ENCODE measurements at regions not wholly inside any gene's neighbourhood (a gene's known extent, or its start where the extent isn't known, plus 50 kb on each side); places are given as distances from the start of the nearest gene placed in this dataset.
"Not testable (repeated sequence)": the region's sequence is repeated elsewhere in the genome, so short reads cannot be mapped to it uniquely, and the experiment has no call there.

DNA sequence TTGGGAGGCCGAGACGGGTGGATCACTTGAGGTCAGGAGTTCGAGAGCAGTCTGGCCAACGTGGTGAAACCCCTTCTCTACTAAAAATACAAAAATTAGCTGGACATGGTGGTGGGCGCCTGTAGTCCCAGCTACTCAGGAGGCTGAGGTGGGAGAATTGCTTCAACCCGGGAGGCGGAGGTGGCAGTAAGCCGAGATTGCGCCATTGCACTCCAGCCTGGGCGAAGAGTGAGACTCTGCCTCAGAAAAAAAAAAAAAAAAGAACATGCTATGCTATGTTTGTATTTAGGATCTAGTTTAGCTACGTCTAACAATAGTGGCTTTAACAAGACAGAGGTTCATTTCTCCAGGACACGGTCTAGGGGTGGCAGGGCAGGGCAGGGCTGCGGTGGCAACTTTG is 103.3 kb downstream of the TNFRSF13B start:
- H3K4me3 ChIP-seq (ENCODE audit: low read length); H3K9ac ChIP-seq (ENCODE audit: low read length); H3K27me3 ChIP-seq (ENCODE audit: low read depth, low read length); H2AFZ ChIP-seq (ENCODE audit: low read depth, low read length); H3K36me3 ChIP-seq (replicated peaks; ENCODE audit: low read depth, low read length); H3K4me2 ChIP-seq (ENCODE audit: low read length); H3K27ac ChIP-seq (ENCODE audit: low read length); H3K9me3 ChIP-seq (ENCODE audit: insufficient read depth, low read length); H4K20me1 ChIP-seq (ENCODE audit: insufficient read depth, low read length); H3K4me1 ChIP-seq (ENCODE audit: low read length); H3K79me2 ChIP-seq (ENCODE audit: low read length): not testable (repeated sequence)

DNA sequence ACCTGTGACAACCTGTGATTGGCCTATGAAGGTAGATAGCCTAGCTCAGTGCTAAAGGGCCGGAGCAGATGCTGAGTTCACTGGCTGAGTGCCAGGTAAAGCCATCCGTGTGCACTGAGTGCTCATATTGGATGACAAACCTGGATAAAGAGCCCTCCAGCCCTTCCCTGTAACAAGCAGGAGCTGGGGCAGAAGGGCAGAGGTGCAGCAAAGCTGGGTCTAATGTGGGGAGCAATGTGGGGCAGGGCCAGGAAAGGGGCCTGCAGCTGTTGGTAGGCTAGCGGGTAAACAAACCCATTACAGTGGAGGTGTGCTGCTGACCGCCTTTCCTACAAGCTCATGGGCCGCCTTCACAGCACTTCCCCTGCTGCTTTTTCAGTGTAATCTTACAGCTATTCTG is 104.4 kb downstream of the TNFRSF13B start:
- H4K20me1 ChIP-seq (ENCODE audit: insufficient read depth, low read length); H3K36me3 ChIP-seq (replicated peaks; ENCODE audit: low read depth, low read length); H3K27me3 ChIP-seq (ENCODE audit: low read depth, low read length); H3K4me2 ChIP-seq (ENCODE audit: low read length); H3K79me2 ChIP-seq (ENCODE audit: low read length); H3K27ac ChIP-seq (ENCODE audit: low read length); H2AFZ ChIP-seq (ENCODE audit: low read depth, low read length); H3K9ac ChIP-seq (ENCODE audit: low read length); H3K4me1 ChIP-seq (ENCODE audit: low read length); H3K4me3 ChIP-seq (ENCODE audit: low read length); H3K9me3 ChIP-seq (ENCODE audit: insufficient read depth, low read length): not testable (repeated sequence)

DNA sequence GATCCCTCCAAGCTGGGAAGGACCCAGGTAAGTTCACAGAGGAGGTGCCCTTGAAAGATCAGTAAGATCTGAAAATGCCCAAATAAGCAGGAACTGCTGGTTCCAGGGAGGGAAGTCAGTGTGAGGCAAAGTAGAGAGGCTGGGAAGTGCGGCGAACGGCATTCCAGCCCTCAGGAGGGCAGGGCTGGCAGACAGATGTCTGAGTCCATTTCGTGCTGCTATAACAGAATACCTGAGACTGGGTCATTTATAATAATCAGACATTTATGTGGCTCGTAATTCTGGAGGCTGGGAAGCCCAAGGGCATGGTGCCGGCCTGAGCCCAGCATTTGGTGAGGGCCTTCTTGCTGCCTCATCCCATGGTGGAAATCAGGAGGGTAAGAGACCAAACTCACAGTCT is 105.1 kb downstream of the TNFRSF13B start:
- not testable (repeated sequence) for H3K79me2 ChIP-seq (ENCODE audit: low read length); H3K4me2 ChIP-seq (ENCODE audit: low read length); H3K27me3 ChIP-seq (ENCODE audit: low read depth, low read length); H3K9ac ChIP-seq (ENCODE audit: low read length); H3K27ac ChIP-seq (ENCODE audit: low read length); H3K36me3 ChIP-seq (replicated peaks; ENCODE audit: low read depth, low read length); H2AFZ ChIP-seq (ENCODE audit: low read depth, low read length); H3K4me3 ChIP-seq (ENCODE audit: low read length); H3K9me3 ChIP-seq (ENCODE audit: insufficient read depth, low read length); H3K4me1 ChIP-seq (ENCODE audit: low read length); H4K20me1 ChIP-seq (ENCODE audit: insufficient read depth, low read length)

DNA sequence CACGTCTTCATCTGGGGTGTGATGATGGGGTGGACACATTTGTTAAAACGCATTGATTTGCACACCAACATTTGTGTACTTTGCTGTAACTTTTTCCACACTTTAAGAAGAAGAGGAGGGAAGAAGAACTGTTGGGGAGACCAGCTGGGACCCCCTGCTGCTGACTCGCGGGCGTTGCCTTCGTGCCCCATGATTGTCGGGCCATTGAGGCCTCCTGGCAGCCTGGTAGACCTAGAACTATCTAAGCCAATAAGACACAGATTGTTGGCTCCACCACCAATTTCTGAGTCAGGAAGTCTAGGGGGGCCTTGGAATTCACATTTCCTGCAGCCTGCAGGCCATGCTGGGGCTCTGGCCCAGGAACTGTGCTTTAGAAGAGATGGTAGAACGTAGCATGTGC is 105.5 kb downstream of the TNFRSF13B start:
- Histone ChIP-seq H3K27ac (ENCODE audit: low read length) (no peak overlapping the region), H2AFZ (ENCODE audit: low read depth, low read length) (no peak overlapping the region)

GRCh38 chr17:16865704-16866103 is 106.2 kb downstream of the TNFRSF13B start:
- not testable (repeated sequence) for H3K27me3 ChIP-seq (ENCODE audit: low read depth, low read length); H3K36me3 ChIP-seq (replicated peaks; ENCODE audit: low read depth, low read length); H3K4me3 ChIP-seq (ENCODE audit: low read length); H2AFZ ChIP-seq (ENCODE audit: low read depth, low read length); H3K9ac ChIP-seq (ENCODE audit: low read length); H3K79me2 ChIP-seq (ENCODE audit: low read length); H3K4me2 ChIP-seq (ENCODE audit: low read length); H3K27ac ChIP-seq (ENCODE audit: low read length); H4K20me1 ChIP-seq (ENCODE audit: insufficient read depth, low read length); H3K4me1 ChIP-seq (ENCODE audit: low read length); H3K9me3 ChIP-seq (ENCODE audit: insufficient read depth, low read length)

More for the DNA sequence above, 105.5 kb downstream of the TNFRSF13B start:
- no peaks in the 10 kb centered on the region for H3K4me1 ChIP-seq (ENCODE audit: low read length)
- H3K9ac ChIP-seq (ENCODE audit: low read length), result no peak overlapping the region
- no peak overlapping the region for H3K4me2 ChIP-seq (ENCODE audit: low read length)
- H4K20me1 ChIP-seq (ENCODE audit: insufficient read depth, low read length), result no peaks in the 10 kb centered on the region
- no peak overlapping the region for H3K4me3 ChIP-seq (ENCODE audit: low read length)
- TF ChIP-seq, protein P1, sequence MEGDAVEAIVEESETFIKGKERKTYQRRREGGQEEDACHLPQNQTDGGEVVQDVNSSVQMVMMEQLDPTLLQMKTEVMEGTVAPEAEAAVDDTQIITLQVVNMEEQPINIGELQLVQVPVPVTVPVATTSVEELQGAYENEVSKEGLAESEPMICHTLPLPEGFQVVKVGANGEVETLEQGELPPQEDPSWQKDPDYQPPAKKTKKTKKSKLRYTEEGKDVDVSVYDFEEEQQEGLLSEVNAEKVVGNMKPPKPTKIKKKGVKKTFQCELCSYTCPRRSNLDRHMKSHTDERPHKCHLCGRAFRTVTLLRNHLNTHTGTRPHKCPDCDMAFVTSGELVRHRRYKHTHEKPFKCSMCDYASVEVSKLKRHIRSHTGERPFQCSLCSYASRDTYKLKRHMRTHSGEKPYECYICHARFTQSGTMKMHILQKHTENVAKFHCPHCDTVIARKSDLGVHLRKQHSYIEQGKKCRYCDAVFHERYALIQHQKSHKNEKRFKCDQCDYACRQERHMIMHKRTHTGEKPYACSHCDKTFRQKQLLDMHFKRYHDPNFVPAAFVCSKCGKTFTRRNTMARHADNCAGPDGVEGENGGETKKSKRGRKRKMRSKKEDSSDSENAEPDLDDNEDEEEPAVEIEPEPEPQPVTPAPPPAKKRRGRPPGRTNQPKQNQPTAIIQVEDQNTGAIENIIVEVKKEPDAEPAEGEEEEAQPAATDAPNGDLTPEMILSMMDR (IDR thresholded peaks at IDR 0.05; ENCODE audit: low read depth, low read length), result no peak
- TF ChIP-seq EZH2phosphoT487 (IDR thresholded peaks at IDR 0.05; ENCODE audit: low read depth), result no peak
- no peaks in the 10 kb centered on the region for H3K27me3 ChIP-seq (ENCODE audit: low read depth, low read length)
- no peaks in the 10 kb centered on the region for H3K9me3 ChIP-seq (ENCODE audit: insufficient read depth, low read length)
- no peaks in the 10 kb centered on the region for H3K36me3 ChIP-seq (replicated peaks; ENCODE audit: low read depth, low read length)
- H3K79me2 ChIP-seq (ENCODE audit: low read length), result no peaks in the 10 kb centered on the region

- not testable (repeated sequence) for H3K9me3 ChIP-seq (ENCODE audit: insufficient read depth, low read length); H3K27me3 ChIP-seq (ENCODE audit: low read depth, low read length); H3K9ac ChIP-seq (ENCODE audit: low read length); H3K4me3 ChIP-seq (ENCODE audit: low read length); H3K79me2 ChIP-seq (ENCODE audit: low read length); H4K20me1 ChIP-seq (ENCODE audit: insufficient read depth, low read length); H3K36me3 ChIP-seq (replicated peaks; ENCODE audit: low read depth, low read length); H3K4me2 ChIP-seq (ENCODE audit: low read length); H3K4me1 ChIP-seq (ENCODE audit: low read length); H3K27ac ChIP-seq (ENCODE audit: low read length); H2AFZ ChIP-seq (ENCODE audit: low read depth, low read length)
Measured at GRCh38 chr17:16865077-16865613, 106.8 kb downstream of the TNFRSF13B start.

DNA sequence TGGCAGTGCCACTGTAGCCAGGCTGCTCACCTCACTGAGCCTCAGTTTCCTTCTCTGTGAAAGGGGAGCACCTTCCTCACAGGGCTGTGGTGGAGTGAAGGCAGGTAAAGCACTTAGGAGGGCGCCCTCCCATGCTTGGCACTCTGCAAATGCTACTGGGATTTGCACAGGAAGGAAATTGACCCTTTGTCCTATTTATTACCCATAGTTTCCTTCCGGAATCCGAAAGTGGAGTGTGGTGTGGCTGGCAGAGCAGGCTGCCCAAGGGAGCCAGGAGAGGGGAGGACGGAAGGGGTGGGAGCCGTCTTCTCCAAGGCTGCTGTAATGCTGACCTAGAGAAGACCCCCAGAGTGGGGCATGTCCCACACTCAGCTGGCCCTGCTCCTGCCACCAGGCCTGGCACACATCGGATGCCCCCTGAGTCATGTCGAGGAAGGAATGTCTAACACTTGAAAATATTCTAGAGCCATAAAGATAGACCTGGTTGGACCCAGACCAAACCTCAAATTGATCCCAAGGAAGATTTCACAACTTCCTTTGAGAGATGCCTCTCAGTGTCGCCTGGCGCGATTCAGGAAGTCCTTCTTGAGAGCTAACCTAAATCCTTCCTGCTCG is 107.3 kb downstream of the TNFRSF13B start:
- H3K27ac ChIP-seq (ENCODE audit: low read length); H3K27me3 ChIP-seq (ENCODE audit: low read depth, low read length); H3K4me2 ChIP-seq (ENCODE audit: low read length); H3K9me3 ChIP-seq (ENCODE audit: insufficient read depth, low read length); H3K36me3 ChIP-seq (replicated peaks; ENCODE audit: low read depth, low read length); H3K9ac ChIP-seq (ENCODE audit: low read length); H4K20me1 ChIP-seq (ENCODE audit: insufficient read depth, low read length); H3K4me1 ChIP-seq (ENCODE audit: low read length); H2AFZ ChIP-seq (ENCODE audit: low read depth, low read length); H3K4me3 ChIP-seq (ENCODE audit: low read length); H3K79me2 ChIP-seq (ENCODE audit: low read length): not testable (repeated sequence)

DNA sequence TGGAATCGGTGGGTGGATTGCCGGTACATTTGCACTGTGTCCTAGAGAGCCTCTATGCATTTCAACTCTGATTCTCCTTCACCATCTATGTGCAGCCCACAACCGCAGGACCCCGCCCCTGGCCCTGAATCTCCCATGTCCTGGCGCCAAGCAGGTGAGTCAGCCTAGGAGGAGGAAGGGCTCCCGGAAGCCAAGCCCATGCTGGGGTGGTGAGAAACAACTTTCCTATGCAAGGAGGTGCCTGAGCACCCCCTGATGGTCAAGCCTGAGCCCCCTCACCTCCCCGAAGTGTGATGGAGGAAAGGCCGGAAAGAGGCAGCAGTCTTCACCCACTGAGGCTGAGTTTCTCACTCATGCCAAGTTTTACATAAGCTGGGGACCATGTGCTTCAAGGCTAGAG is 110.8 kb downstream of the TNFRSF13B start:
- not testable (repeated sequence) for H3K36me3 ChIP-seq (replicated peaks; ENCODE audit: low read depth, low read length); H3K4me1 ChIP-seq (ENCODE audit: low read length); H3K4me2 ChIP-seq (ENCODE audit: low read length); H3K79me2 ChIP-seq (ENCODE audit: low read length); H3K4me3 ChIP-seq (ENCODE audit: low read length); H3K9ac ChIP-seq (ENCODE audit: low read length); H3K27me3 ChIP-seq (ENCODE audit: low read depth, low read length); H2AFZ ChIP-seq (ENCODE audit: low read depth, low read length); H3K27ac ChIP-seq (ENCODE audit: low read length); H4K20me1 ChIP-seq (ENCODE audit: insufficient read depth, low read length); H3K9me3 ChIP-seq (ENCODE audit: insufficient read depth, low read length)

DNA sequence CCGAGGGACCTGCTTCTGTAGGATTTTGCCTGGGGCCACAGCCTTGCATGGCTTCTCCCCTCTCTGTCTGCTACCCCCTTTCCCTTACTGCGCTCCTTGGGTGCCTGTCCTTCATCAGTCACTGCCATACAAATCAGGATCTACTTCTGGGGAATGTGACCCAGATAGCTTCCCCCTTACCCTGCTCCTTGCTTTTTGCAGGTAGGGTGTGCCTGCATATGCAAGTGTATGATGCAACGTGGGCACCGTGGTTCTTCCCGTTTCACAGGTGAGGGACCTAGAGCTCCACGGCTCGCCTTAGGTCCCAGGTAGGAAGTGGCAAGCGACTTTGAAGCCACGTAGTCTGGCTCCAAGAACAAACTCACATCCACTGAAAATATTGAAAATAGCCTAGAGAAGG is 111.5 kb downstream of the TNFRSF13B start:
- H4K20me1 ChIP-seq (ENCODE audit: insufficient read depth, low read length); H3K36me3 ChIP-seq (replicated peaks; ENCODE audit: low read depth, low read length); H3K9me3 ChIP-seq (ENCODE audit: insufficient read depth, low read length); H3K79me2 ChIP-seq (ENCODE audit: low read length); H3K4me3 ChIP-seq (ENCODE audit: low read length); H3K4me1 ChIP-seq (ENCODE audit: low read length); H3K9ac ChIP-seq (ENCODE audit: low read length); H3K4me2 ChIP-seq (ENCODE audit: low read length); H2AFZ ChIP-seq (ENCODE audit: low read depth, low read length); H3K27ac ChIP-seq (ENCODE audit: low read length); H3K27me3 ChIP-seq (ENCODE audit: low read depth, low read length): not testable (repeated sequence)

Measured in OCI-LY3 (cell line).